DOHH2 (cell line): ENCODE measurements at regions not wholly inside any gene's neighbourhood (a gene's known extent, or its start where the extent isn't known, plus 50 kb on each side); places are given as distances from the start of the nearest gene placed in this dataset.

ENCODE experiments used
- H3F3A ChIP-seq: fragments of 200-600 bp; sonication (generic), shearing (Covaris generic); 2 replicates; pipeline ENCODE4 v1.6.0; 2016; ENCODE audit warnings: antibody characterized with exemption, mild to moderate bottlenecking; ENCODE audit not compliant: control insufficient read depth, insufficient read depth
- H3K27ac ChIP-seq: fragments of 200-600 bp; sonication (generic); 2 replicates; pipeline ENCODE4 v1.5.1; 2014; ENCODE audit warnings: low read depth, mild to moderate bottlenecking, low read length, moderate library complexity
- H3K27me3 ChIP-seq: fragments of 200-600 bp; sonication (generic); 2 replicates; pipeline ENCODE4 v1.6.1; 2014; ENCODE audit warnings: mild to moderate bottlenecking, low read length, mixed read lengths; ENCODE audit not compliant: control insufficient read depth
- H3K36me3 ChIP-seq: fragments of 200-600 bp; sonication (generic); 2 replicates; pipeline ENCODE4 v1.6.1; 2014; ENCODE audit warnings: mild to moderate bottlenecking, low read length, moderate library complexity, mixed read lengths; ENCODE audit not compliant: control insufficient read depth
- H3K4me1 ChIP-seq: fragments of 200-600 bp; sonication (generic); 2 replicates; pipeline ENCODE4 v1.6.1; 2014; ENCODE audit warnings: mild to moderate bottlenecking, low read length, mixed read lengths; ENCODE audit not compliant: control insufficient read depth
- H3K4me2 ChIP-seq: fragments of 200-600 bp; sonication (generic); 2 replicates; pipeline ENCODE4 v1.6.0; 2014; ENCODE audit warnings: mild to moderate bottlenecking, low read length, moderate library complexity
- H3K4me3 ChIP-seq: fragments of 200-600 bp; sonication (generic); 2 replicates; pipeline ENCODE4 v1.5.1; 2014; ENCODE audit warnings: mild to moderate bottlenecking, low read length, mixed read lengths
- H3K79me2 ChIP-seq: fragments of 200-600 bp; sonication (generic); 2 replicates; pipeline ENCODE4 v1.6.1; 2014; ENCODE audit warnings: mild to moderate bottlenecking, low read length, mixed read lengths; ENCODE audit not compliant: control insufficient read depth
- H3K9me2 ChIP-seq: fragments of 200-600 bp; sonication (generic); replicated peaks from 2 replicates; pipeline ENCODE4 v1.6.1; 2014; ENCODE audit warnings: mild to moderate bottlenecking, low read length, mixed read lengths; ENCODE audit not compliant: control insufficient read depth
- H3K9me3 ChIP-seq: fragments of 200-600 bp; sonication (generic); 2 replicates; pipeline ENCODE4 v1.6.1; 2014; ENCODE audit warnings: antibody characterized with exemption, low read length, mixed read lengths; ENCODE audit not compliant: control insufficient read depth, insufficient read depth
- H4K20me1 ChIP-seq: fragments of 200-600 bp; sonication (generic); 2 replicates; pipeline ENCODE4 v1.6.0; 2014; ENCODE audit warnings: low read depth, mild to moderate bottlenecking, antibody characterized with exemption, low read length, moderate library complexity; ENCODE audit not compliant: control insufficient read depth, insufficient read depth
- EZH2phosphoT487 ChIP-seq: fragments of 200-600 bp; sonication (generic); IDR thresholded peaks from 2 replicates; pipeline ENCODE4 v1.6.1; 2017; ENCODE audit warnings: borderline replicate concordance, mild to moderate bottlenecking, antibody characterized with exemption, low read length, moderate library complexity, mixed read lengths
- TF ChIP-seq, protein P1 (sequence below): fragments of 200-600 bp; sonication (generic); IDR thresholded peaks from one replicate; pipeline ENCODE4 v1.5.1; 2014; ENCODE audit warnings: antibody characterized with exemption, mild to moderate bottlenecking, low read depth, low read length; ENCODE audit not compliant: poor library complexity, severe bottlenecking

DNA sequence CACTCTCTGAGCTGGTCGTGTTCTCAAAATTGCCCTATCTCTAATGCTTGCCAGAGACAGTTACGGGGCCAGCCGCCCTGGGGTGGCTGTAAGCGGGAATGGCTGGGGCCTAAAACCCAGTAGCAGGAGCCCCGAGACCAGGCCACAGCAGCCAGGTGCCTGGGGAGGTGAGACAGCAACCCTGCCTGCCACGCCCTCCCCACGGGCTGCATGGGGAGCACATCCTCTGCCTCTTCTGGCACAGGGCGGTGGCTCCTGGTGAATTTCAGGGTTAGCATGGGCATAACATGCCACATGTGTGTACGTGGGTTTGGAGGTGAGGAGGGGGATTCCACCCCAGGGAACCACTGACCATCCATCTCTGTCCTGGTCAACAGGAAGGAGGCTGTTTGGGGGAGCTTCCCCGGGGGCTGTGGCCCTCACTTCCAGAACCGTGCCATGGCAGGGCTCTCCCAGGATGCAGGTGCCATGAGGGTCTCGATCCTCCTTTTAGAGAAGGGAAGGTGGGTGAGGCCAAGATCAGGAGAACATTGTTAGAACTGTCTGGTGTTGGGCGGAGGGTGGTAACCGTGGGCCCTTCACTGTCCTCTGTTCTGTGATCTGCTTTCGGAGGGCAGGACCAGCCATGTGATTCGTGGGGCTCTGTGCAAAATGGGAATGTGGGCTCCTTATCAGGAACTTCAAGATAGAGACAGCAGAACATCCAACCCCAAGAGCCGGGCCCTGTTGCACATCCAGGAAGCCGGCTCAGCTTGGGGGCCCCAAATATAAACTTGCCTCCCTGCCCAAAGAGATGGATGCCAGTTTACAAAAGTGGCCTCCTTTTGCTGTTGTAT lies 312.2 kb upstream of the DIO3 start:
- no peaks in the 10 kb centered on the region for H3K9me3 ChIP-seq
- no peaks in the 10 kb centered on the region for H3K79me2 ChIP-seq
- H3K27me3 ChIP-seq, result no peaks in the 10 kb centered on the region
- H3K4me2 ChIP-seq, result no peak overlapping the region
- H3K4me3 ChIP-seq, result no peak overlapping the region
- H3K9me2 ChIP-seq, result no peaks in the 10 kb centered on the region
- H4K20me1 ChIP-seq, result no peaks in the 10 kb centered on the region
- TF ChIP-seq, protein P1, sequence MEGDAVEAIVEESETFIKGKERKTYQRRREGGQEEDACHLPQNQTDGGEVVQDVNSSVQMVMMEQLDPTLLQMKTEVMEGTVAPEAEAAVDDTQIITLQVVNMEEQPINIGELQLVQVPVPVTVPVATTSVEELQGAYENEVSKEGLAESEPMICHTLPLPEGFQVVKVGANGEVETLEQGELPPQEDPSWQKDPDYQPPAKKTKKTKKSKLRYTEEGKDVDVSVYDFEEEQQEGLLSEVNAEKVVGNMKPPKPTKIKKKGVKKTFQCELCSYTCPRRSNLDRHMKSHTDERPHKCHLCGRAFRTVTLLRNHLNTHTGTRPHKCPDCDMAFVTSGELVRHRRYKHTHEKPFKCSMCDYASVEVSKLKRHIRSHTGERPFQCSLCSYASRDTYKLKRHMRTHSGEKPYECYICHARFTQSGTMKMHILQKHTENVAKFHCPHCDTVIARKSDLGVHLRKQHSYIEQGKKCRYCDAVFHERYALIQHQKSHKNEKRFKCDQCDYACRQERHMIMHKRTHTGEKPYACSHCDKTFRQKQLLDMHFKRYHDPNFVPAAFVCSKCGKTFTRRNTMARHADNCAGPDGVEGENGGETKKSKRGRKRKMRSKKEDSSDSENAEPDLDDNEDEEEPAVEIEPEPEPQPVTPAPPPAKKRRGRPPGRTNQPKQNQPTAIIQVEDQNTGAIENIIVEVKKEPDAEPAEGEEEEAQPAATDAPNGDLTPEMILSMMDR, result no peak
- TF ChIP-seq EZH2phosphoT487, result no peak
- no peaks in the 10 kb centered on the region for H3F3A ChIP-seq
- no peaks in the 10 kb centered on the region for H3K36me3 ChIP-seq
- H3K4me1 ChIP-seq, result no peaks in the 10 kb centered on the region
- H3K27ac ChIP-seq, result no peak overlapping the region

DNA sequence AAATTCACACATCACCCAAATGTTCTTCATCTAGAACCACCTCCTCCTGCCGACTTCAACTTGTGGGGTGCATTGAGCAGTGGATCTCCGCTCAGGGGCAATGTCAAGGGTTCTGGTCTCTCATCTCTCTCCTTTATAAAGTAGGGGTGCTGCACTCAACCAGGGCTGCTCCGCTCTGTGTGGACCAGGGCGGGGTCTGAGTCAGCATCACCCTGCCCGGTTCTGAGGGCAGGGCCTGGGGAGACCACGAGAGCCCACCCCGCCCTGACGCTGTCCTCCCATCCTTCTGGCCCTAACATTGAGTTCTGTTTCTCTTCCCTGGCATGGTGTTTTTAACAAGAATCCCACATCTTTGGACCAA lies 311.6 kb upstream of the DIO3 start:
- no peak for TF ChIP-seq EZH2phosphoT487
- Histone ChIP-seq H3K9me2 (no peaks in the 10 kb centered on the region), H3K36me3 (no peaks in the 10 kb centered on the region), H3K27me3 (no peaks in the 10 kb centered on the region), H3K79me2 (no peaks in the 10 kb centered on the region), H3K4me1 (no peaks in the 10 kb centered on the region), H3K27ac (no peak overlapping the region), H3F3A (no peaks in the 10 kb centered on the region), H3K4me2 (no peak overlapping the region), H3K4me3 (no peak overlapping the region), H4K20me1 (no peaks in the 10 kb centered on the region), H3K9me3 (no peaks in the 10 kb centered on the region)

- H3K27me3 ChIP-seq, result no peaks in the 10 kb centered on the region
- H3K4me2 ChIP-seq, result no peak overlapping the region
- H3K27ac ChIP-seq, result no peak overlapping the region
- no peaks in the 10 kb centered on the region for H3F3A ChIP-seq
- no peak for TF ChIP-seq EZH2phosphoT487
- TF ChIP-seq, protein P1, result no peak
- no peaks in the 10 kb centered on the region for H3K4me1 ChIP-seq
- no peaks in the 10 kb centered on the region for H3K79me2 ChIP-seq
- H3K4me3 ChIP-seq, result no peak overlapping the region
- H3K9me3 ChIP-seq, result no peaks in the 10 kb centered on the region
- H3K36me3 ChIP-seq, result no peaks in the 10 kb centered on the region
- H3K9me2 ChIP-seq, result no peaks in the 10 kb centered on the region
- no peaks in the 10 kb centered on the region for H4K20me1 ChIP-seq
Measured at GRCh38 chr14:101250336-101250947, 310.9 kb upstream of the DIO3 start.
